MM.1S (cell line): ENCODE measurements at regions not wholly inside any gene's neighbourhood (a gene's known extent, or its start where the extent isn't known, plus 50 kb on each side); places are given as distances from the start of the nearest gene placed in this dataset.

Experiments used
- DNase-seq: peaks from one replicate; pipeline ENCODE4 v3.0.0-alpha.2; 2015
- H2AFZ ChIP-seq: fragments of 300-600 bp; sonication (generic); 2 replicates; pipeline ENCODE4 v1.6.0; 2016; ENCODE audit warnings: antibody characterized with exemption, low read length
- H3F3A ChIP-seq: fragments of 300-600 bp; sonication (generic); 2 replicates; pipeline ENCODE4 v1.6.1; 2016; ENCODE audit warnings: mild to moderate bottlenecking, antibody characterized with exemption, low read length, moderate library complexity, mixed read lengths; ENCODE audit not compliant: insufficient read depth
- H3K27ac ChIP-seq: fragments of 300-600 bp; sonication (generic); 2 replicates; pipeline ENCODE4 v1.5.1; 2016; ENCODE audit warnings: mild to moderate bottlenecking, low read length
- H3K27me3 ChIP-seq: fragments of 300-600 bp; sonication (generic); replicated peaks from 2 replicates; pipeline ENCODE4 v1.6.0; 2016; ENCODE audit warnings: low read length; ENCODE audit not compliant: insufficient read depth
- H3K36me3 ChIP-seq: fragments of 300-600 bp; sonication (generic); replicated peaks from 2 replicates; pipeline ENCODE4 v1.6.1; 2016; ENCODE audit warnings: mild to moderate bottlenecking, low read length, mixed read lengths; ENCODE audit not compliant: insufficient read depth
- H3K4me1 ChIP-seq: fragments of 300-600 bp; sonication (generic); 2 replicates; pipeline ENCODE4 v1.6.1; 2016; ENCODE audit warnings: low read length, mixed read lengths
- H3K4me2 ChIP-seq: fragments of 300-600 bp; sonication (generic); 2 replicates; pipeline ENCODE4 v1.6.0; 2016; ENCODE audit warnings: low read depth, low read length
- H3K4me3 ChIP-seq: fragments of 300-600 bp; sonication (generic); 2 replicates; pipeline ENCODE4 v1.5.1; 2016; ENCODE audit warnings: low read length, mixed read lengths
- H3K79me2 ChIP-seq: fragments of 300-600 bp; sonication (generic); 2 replicates; pipeline ENCODE4 v1.6.1; 2016; ENCODE audit warnings: mixed run types, low read length, mixed read lengths
- H3K9ac ChIP-seq: fragments of 300-600 bp; sonication (generic); 2 replicates; pipeline ENCODE4 v1.6.1; 2016; ENCODE audit warnings: low read length, mixed read lengths
- H3K9me2 ChIP-seq: fragments of 300-600 bp; sonication (generic); replicated peaks from 2 replicates; pipeline ENCODE4 v1.6.1; 2016; ENCODE audit warnings: mild to moderate bottlenecking, low read length, mixed read lengths; ENCODE audit not compliant: insufficient read depth
- H3K9me3 ChIP-seq: fragments of 300-600 bp; sonication (generic); replicated peaks from 2 replicates; pipeline ENCODE4 v1.6.1; 2016; ENCODE audit warnings: mild to moderate bottlenecking, low read length, mixed read lengths; ENCODE audit not compliant: insufficient read depth
- H4K20me1 ChIP-seq: fragments of 300-600 bp; sonication (generic); 2 replicates; pipeline ENCODE4 v1.6.1; 2016; ENCODE audit warnings: mild to moderate bottlenecking, low read length, moderate library complexity, mixed read lengths; ENCODE audit not compliant: insufficient read depth
- CTCF ChIP-seq: fragments of 300-600 bp; sonication (generic); IDR thresholded peaks from 2 replicates; pipeline ENCODE4 v1.5.1; 2016; ENCODE audit warnings: antibody characterized with exemption, low read length, mixed read lengths
- EZH2 ChIP-seq: fragments of 300-600 bp; sonication (generic); optimal IDR thresholded peaks from 2 replicates; pipeline ENCODE3; 2017; ENCODE audit warnings: low read depth, mild to moderate bottlenecking, antibody characterized with exemption, low read length, mixed read lengths
- EZH2phosphoT487 ChIP-seq: fragments of 300-600 bp; sonication (generic); IDR thresholded peaks from 2 replicates; pipeline ENCODE4 v1.6.1; 2018; ENCODE audit warnings: antibody characterized with exemption, low read length

GRCh38 chr9:107540164-107540561 lies 50.6 kb upstream of the KLF4 start:
- Histone ChIP-seq H3K4me1 (no peaks in the 10 kb centered on the region), H3K4me3 (no peak overlapping the region), H3F3A (no peaks in the 10 kb centered on the region), H3K27ac (no peak overlapping the region), H3K36me3 (no peaks in the 10 kb centered on the region), H3K27me3 (no peaks in the 10 kb centered on the region), H4K20me1 (no peaks in the 10 kb centered on the region), H2AFZ (no peak overlapping the region), H3K4me2 (no peak overlapping the region), H3K9ac (no peak overlapping the region), H3K9me2 (no peaks in the 10 kb centered on the region), H3K9me3 (no peaks in the 10 kb centered on the region), H3K79me2 (no peaks in the 10 kb centered on the region)
- TF ChIP-seq EZH2phosphoT487 (no peak), CTCF (no peak), EZH2 (no peak)
- no peak for DNase-seq

GRCh38 chr9:107539427-107540163 lies 50.0 kb upstream of the KLF4 start:
- Histone ChIP-seq H3K9me2 (no peaks in the 10 kb centered on the region), H3F3A (no peaks in the 10 kb centered on the region), H3K9me3 (no peaks in the 10 kb centered on the region), H3K36me3 (no peaks in the 10 kb centered on the region), H4K20me1 (no peaks in the 10 kb centered on the region), H3K4me3 (no peak overlapping the region), H3K9ac (no peak overlapping the region), H3K27me3 (no peaks in the 10 kb centered on the region), H3K79me2 (no peaks in the 10 kb centered on the region), H3K4me2 (no peak overlapping the region), H3K4me1 (no peaks in the 10 kb centered on the region), H2AFZ (no peak overlapping the region), H3K27ac (no peak overlapping the region)
- TF ChIP-seq EZH2 (no peak), EZH2phosphoT487 (no peak), CTCF (no peak)
- DNase-seq = no peak
